HuH-7 (cell line): ENCODE measurements at regions not wholly inside any gene's neighbourhood (a gene's known extent, or its start where the extent isn't known, plus 50 kb on each side); places are given as distances from the start of the nearest gene placed in this dataset.

Experiments
- DNase-seq: peaks from one replicate; pipeline ENCODE4 v3.0.0; 2011; ENCODE audit warnings: low spot score

DNA sequence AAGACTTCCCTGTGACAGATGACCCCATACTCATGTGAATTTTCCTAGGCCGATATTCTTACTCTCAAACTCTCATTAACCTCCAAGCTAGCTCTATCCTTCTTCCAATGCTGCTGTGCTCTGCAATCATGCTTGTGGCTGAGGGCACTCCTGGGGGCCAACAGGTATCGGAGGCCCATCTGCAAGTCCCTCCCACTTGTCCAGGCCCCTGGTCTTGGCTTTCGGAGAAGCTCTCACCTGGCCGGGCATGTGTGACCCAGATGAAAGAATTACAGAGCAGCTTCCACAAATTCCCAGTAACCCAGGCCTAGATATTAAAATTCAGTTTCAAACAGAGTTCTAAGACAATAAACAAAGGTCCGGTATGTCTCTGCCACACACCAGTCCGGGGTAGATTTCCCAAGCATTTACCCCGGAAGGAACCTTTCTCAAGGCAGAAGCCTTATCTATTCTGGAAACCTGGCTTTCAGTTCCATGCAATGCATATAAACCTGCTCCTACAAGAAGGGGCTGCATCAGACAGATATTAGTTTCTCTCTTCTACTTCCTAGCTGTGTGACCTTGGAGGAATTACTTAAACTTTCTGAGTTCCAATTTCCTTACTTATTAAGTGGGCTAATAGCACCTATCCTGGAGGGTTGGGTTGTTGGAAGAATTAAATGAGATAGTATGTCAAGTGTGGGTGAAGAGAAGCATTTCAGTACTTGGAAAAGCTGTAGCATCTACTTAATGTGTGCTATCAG lies 270.8 kb downstream of the PTTG2 start:
- DNase-seq, result no peak

DNA sequence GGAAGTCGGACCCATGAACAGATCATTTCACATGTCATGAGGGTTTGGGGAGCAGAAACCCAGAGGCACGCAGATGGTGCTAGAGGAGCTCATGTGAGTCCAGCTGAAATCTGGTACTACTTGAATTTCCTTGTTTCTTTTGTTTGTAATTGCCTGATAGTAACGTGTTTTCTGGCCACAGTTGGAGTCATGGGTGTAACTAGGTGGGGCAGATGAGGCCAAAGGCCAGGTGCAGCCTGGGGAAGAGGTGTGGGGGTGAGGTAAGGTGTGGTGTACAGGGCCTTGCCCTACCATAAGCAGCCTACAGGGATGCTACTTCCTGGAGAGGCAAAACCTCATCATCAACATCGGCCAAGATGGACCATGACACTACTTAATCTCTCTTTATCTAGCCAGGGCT lies 271.4 kb downstream of the PTTG2 start:
- DNase-seq, result no peak

DNA sequence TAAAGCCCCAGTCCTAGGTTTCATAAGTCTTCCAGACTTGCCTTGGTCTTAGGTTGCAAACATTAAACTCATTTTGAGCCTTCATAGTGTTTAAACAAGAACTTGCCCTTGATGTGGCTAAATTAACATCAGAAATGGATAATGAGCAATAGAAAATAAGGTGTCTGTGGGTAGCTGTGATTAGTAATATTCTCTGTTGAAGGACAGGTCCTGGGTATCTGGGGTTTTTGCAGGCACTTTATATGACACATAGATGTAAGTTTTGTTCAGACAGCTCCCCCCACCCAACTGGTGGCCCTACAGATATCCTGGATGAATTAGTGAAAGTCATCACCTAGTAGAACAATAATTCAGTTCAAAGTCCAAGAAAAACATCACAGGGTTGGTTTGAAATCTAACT lies 272.5 kb downstream of the PTTG2 start:
- no peak for DNase-seq

DNA sequence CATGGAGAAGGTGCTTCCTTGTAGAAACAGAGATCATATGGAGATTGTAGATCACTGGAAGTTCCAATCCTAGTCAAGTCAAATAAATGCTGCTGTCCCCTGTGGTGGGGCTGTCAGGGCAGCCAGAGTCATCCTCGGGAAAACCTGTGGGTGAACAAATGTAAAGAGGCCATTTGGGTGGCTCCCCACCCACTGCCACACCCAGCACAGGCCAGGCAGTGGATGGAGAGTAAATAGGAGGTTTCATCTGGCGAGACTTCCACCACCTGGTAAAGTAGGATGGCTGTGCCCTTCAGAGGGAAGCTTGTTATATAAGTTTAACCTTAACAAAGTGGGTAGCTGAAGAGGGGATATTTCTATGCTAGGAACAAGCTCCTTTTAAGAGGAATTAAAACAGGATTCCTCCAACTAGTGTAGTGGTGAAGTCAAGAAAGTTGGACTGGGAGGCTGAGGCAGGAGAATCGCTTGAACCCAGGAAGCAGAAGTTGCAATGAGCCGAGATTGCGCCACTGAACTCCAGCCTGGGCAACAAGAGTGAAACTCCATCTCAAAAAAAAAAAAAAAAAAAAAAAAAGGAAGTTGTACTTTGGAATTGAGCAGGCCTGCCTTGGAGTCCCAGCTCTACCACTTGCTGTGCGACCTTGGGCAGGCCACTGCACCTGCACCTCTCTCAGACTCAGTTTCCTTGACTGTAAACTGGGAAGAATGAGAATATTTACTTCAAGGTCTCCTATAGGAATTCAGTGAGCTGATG lies 273.7 kb downstream of the PTTG2 start:
- no peak for DNase-seq

DNA sequence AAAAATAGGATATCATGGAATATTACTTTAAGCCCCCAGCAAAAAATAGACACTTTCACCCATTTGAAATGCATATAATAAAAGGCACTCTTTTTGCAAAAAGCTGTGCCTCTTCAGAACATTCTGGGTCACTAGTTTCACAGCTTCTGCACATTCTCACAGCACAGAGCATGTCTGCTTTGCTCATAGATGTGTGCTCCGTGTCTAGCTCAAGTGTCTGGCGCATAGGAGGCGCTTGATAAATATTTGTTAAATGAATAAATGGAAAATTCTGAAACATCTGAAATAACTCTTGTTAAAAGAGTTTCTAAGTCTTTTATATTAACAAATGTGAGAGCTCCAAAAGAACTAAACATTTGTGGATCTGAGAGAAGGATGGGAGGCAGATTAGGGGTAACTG lies 275.2 kb downstream of the PTTG2 start:
- no peak for DNase-seq

DNA sequence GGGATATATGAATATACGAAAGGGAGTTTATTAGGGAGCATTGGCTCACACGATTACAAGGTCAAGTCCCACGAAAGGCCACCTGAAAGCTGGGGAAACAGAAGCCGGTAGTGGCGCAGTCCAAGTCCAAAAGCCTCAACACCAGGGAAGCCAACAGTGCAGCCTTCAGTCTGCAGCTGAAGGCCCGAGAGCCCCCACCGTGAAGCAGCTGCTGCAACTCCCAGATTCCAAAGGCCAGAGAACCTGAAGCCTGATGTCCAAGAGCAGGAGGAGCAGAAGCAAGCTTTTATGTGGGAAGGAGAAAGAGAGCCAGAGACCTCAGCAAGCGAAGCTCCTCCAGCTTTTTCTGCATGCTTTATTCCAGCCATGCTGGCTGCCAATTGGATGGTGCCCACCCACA lies 275.8 kb downstream of the PTTG2 start:
- DNase-seq, result no peak

DNA sequence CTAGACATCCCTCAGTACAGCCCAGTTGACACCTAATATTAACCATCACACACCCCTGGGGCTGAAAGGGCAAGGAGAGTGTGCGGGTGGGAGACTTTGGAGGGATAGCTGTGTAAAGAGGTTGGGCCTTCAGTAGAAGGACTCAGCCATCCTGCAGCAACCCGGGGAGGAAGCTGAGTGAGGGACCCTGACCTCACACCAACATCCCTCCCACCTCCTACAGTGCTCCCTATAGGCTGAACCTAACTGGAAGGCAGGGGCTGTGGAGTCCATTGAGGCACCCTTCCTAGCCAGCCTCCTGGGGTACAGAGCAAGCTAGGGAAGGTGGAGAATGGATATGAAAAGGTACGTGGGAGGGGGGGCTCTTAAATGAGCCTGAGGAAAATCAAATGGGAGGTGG lies 276.3 kb downstream of the PTTG2 start:
- DNase-seq, result no peak

DNA sequence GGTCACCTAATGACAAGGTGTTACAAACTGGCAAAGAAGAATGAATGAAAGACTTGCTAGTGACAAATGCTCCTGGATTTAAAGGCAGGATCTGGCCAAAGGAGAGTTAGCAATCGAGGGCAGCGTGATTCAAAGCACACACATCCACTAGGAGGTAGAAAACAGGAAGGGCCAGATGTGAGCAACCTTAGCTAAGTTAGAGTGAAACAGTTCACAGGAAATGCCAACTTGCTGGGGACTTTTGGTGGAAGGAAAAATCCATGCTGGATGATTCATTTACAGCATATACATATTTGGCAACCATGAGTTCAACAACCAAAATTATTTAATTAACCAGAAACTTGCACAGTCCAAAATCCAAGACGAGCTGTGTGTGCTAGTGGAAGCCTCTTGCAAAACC lies 276.9 kb downstream of the PTTG2 start:
- DNase-seq, result no peak

DNA sequence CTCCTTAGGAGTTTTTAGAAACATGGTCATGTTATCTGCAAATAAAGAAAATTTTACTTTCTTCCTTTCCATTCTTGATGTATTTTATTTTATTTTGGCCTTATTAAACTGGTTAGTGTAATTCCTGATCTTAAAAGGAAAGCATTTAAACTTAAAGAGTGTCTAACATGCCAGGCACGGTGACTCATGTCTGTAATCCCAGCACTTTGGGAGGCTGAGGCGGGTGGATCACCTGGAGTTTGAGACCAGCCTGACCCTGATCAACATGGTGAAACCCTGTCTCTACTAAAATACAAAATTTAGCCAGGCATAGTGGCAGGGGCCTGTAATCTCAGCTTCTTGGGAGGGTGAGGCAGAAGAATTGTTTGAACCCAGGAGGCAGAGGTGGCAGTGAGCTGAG lies 281.3 kb downstream of the PTTG2 start:
- DNase-seq, result no peak

DNA sequence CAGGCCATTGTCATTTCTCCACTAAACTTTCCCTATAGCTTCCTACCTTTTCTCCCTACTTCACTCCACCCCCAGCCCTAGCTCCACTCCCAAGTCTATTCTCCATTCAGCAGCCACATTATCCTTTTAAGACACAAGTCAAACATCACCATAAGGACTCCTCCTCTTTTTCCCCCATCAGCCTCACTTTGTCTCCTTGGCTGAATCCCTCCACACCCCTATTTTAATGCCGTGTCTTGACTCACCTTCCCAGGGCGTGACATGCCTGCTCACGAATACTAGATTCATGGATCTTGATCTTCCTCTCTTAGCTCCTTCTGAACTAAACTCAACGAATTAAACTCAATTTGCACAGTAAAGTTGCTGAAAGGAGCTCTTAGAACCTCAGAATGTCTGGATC lies 281.9 kb downstream of the PTTG2 start:
- DNase-seq, result no peak

DNA sequence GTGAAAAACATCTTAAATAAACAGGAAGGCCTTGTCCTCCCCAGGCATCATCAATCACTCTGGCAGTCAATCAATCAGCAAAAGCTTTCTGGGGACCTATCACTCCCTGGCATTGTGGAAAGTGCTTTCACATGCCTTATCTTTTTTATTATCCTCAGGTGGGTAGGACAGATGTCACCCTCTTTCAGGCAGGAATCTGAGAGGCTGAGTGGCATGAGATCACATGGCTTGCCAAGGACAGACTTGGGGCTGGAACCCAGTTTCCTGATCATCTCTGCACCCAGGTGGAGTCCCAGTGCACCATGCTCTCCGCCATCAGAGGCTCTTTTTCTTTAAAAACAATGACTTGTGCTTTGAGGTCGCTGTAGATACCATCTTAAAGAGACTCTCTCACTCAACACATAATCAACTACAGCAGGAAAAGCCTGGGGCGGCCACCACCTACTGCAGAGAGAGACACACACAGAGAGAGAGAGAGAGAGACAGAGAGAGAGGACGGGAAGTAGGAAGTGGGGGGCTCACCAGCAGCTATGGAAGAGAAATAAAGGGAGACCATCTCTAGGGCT lies 282.7 kb downstream of the PTTG2 start:
- DNase-seq, result no peak

DNA sequence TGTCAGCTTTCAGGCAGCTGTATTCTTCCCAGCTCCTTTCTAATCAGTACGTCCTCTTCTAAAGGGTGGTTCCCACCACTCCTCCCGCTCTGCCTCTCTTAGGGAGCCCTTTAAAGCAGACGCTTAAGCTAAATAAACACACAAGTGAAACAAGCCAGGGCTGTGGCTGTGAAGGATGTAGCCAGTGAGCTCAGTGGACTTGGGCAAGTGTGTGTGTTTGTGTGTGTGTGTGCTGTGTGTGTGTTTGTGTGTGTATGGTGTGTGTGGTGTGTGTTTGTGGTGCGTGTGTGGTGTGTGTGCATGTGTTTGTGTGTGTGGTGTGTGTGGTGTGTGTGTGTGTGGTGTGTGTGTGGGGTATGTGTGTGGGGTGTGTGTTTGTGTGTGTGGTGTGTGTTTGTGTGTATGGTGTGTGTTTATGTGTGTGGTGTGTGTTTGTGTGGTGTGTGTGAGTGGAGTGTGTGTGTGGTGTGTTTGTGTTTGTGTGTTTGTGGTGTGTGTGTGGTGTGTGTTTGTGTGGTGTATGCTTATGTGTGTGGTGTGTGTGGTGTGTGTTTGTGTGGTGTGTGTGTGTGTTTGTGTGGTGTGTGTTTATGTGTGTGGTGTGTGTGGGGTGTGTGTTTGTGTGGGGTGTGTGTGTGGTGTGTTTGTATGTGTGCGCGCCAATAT lies 283.3 kb downstream of the PTTG2 start:
- no peak for DNase-seq

DNA sequence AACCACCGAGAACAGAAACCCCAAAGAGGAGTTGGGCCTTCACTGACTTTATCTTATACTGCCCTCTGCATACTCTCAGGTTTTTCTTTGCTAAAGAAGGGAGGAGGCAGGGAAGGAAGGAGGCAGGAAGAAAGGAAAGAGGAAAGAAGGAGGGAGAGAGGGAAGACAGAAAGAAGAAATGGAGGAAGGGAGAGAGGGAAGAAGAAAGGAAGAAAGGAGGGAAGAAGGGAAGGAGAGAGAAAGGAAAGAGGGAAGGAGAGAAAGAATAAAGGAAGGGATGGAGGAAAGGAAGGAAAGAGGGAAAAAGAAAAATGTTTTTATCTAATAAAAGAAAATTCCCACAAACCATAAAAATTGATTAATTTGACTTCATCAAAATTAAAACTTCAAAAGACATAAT lies 294.6 kb downstream of the PTTG2 start:
- DNase-seq, result no peak

DNA sequence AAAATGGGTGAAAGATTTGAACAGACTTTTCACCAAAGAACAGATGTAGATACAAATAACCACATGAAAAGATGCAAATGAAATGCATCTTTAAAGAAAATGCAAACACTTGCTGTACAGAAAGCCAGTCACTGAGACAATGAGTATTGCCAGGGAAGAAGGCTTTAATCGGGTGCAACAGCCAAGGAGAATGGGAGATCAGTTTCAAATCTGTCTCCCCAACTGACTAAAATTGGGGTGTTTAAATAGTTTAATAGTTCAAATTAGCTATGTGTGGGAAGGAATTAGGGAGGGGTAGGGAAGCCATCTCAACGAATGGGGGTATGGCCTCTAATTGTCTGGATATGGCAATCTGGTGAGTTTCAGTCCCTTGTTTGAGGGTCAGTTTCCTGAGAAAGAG lies 295.4 kb downstream of the PTTG2 start:
- no peak for DNase-seq

DNA sequence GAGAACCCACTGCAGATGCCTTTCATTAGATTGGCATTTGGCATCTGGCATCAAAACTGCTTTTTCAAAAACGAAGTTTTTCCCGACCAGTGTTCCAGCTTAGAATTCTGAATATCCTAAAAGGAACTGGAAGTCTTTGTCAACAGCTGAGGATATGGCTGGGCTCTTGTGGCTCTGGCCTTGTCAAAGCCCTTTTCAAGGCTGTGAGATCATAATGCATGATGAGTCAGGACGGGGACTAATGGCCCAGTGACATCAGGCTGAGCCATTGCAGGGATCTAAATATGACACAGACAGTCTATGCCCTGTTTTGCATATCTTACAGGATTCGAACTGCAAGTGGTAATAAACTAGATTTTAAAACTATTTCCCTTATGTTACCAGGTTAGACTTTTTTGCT lies 306.4 kb downstream of the PTTG2 start:
- no peak for DNase-seq

DNA sequence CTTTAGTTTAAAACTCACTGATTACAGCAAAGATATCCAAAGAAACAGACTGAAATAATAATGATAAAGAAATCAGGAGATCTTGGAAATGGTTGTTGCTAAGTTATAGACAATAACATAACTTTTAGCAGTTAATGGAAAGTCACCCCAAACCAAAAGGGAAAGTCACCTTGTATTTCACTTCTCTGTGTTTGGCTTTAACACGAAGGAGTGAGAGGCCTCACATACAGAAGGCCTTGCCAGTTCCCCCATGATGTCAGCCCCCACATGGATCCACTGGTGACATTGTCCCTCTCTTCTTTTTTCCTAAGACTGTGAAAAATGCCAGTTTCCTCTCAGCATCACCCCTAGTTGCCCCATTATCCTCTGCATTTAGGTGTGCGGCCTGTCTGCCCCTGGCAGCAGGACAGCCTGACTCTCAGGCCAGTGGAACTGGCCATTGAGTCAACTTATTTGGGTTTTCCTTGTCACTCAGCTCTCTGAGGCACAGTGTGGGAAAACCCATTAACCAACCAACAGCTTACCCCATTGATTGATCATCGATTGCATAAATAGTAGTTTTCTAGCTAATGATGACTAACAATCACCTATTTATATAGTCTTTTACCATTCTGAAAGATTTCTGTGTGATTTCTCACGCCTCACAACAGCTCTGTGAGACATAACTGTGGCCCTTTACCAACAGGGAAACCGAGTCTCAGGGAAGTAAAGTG lies 308.1 kb downstream of the PTTG2 start:
- no peak for DNase-seq

DNA sequence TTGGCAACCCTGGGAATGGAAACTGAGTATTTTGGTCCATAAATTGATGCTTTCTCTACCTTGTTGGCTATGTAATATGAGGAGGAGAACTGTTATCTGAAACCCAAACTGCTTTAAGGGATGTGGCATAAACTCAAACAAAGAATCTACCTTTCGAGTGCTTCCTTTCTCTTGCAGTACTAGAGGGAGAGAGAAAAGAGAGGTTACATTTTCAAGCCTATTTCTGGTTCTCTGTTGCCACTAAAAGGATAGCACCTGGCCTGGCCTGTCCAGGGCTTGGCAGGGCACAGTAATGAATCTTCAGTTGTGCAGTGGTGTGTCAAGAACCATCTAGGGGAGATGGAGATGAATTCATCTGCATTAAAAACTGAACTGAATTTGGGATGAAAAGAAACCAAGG lies 308.6 kb downstream of the PTTG2 start:
- no peak for DNase-seq

DNA sequence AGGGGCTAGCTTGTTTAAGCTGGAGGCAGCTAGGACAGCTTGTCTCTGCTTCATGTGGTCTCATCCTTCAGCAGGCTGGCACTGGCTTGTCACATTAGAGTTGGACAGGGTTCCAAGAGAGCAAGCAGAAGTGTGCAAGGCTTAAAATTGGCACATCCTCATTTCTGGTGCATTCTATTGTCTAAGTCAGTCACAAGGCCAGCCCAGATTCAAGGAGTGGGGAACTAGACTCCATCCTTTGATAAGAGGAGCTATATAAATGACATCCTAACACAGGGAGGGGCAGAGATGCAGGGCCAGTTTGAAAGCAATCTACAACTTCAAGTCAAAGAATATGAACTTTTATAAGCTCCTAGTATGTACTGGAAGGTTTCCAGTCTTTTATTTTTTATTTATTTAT lies 313.2 kb downstream of the PTTG2 start:
- DNase-seq, result no peak

DNA sequence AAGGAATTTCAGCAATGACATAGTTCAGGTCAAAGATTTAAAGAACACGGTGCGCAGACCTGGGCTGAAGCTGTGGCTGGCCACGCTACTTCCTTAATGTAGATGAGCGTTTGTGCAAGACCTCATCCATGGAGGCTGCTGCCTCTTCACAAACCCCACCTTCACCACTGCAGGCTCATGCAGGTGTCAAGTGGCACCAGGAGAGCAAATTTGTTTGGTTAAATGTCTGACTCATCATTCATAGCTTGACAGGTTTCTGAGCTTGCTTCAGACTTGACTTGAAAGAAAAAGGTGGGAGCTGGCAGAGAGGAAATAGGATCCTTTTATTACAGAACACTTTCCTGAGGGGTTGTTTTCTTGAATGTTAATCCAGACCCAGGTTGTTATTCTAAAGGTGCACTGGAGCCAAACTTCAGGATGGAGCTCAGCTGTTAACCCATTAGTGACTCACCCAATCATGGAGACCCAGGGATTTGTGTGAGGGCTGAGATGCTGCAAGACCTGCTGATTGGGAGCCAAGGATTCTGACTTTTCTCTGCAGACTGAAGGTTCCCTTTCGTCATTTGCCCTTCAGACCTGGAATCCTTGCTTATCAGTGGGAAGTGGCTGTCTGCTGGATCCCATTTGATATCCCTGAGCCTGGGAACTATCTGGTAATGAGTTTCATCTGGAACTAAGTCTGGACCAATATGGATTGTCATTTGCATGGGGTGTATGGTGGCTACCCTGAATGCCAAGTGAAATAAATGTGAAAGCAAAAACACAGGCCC lies 315.3 kb downstream of the PTTG2 start:
- peak; percentile 30 for DNase-seq

DNA sequence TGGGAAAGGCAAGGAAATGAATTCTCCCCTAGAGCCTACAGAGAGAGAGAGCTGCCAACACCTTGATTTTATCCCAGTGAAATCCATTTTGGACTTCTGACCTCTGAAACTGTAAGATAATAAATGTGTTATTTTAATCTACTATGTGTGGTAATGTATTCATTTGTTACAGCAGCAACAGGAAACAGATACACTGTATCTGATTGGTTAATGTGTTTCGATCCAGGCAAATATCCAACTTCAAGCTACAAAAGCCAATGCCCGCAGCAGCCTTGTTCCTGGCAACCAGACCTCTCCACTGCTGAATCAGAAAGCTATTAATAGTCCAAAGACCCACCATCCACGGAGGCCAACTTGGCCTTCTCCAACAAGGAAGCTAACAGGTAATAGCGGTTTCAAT lies 318.1 kb downstream of the PTTG2 start:
- DNase-seq, result no peak

DNA sequence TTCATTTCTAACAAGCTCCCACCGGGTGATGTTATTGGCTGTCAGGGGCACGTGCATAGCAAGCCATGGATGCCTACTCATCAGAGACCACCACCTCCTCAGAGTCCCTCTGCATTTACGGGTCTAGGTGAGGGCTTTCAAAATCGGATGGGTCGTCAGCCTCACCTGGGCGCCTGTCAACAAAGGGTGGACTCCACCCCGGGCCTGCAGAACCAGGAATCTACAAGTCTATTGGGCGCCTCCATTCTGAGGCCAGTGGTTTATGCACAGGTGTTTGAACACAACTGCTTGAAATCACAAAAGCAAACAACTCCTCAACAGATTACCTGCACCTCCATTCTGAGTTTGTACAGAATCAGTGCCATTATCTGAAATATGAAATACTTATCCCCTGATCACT lies 318.9 kb downstream of the PTTG2 start:
- no peak for DNase-seq
